Fibroblast of peridontal ligament (primary cell): ENCODE measurements at regions not wholly inside any gene's neighbourhood (a gene's known extent, or its start where the extent isn't known, plus 50 kb on each side); places are given as distances from the start of the nearest gene placed in this dataset.

Experiments
- DNase-seq: peaks from one replicate; pipeline ENCODE4 v3.0.0-alpha.2; 2010; ENCODE audit errors: extremely low read depth

- no peak for DNase-seq
Measured at GRCh38 chr18:39998317-39998716, 1956.7 kb upstream of the PIK3C3 start.

- no peak for DNase-seq
Measured at GRCh38 chr18:39994498-39994897, 1960.5 kb upstream of the PIK3C3 start.

- no peak for DNase-seq
Measured at GRCh38 chr18:39991696-39992265, 1963.3 kb upstream of the PIK3C3 start.

GRCh38 chr18:39990540-39990939, 1964.5 kb upstream of the PIK3C3 start:
- no peak for DNase-seq

GRCh38 chr18:39976771-39977170, 1978.3 kb upstream of the PIK3C3 start:
- no peak for DNase-seq

GRCh38 chr18:39972521-39972920, 1982.5 kb upstream of the PIK3C3 start:
- no peak for DNase-seq

- no peak for DNase-seq
Measured at GRCh38 chr18:39969803-39970494, 1985.1 kb upstream of the PIK3C3 start.

- no peak for DNase-seq
Measured at GRCh38 chr18:39966275-39966674, 1988.8 kb upstream of the PIK3C3 start.

GRCh38 chr18:39962546-39962945, 1992.5 kb upstream of the PIK3C3 start:
- no peak for DNase-seq

- DNase-seq, result no peak
Measured at GRCh38 chr18:39960550-39960949, 1994.5 kb upstream of the PIK3C3 start.

- DNase-seq, result no peak
Measured at GRCh38 chr18:39959839-39960238, 1995.2 kb upstream of the PIK3C3 start.

GRCh38 chr18:39958876-39959275, 1996.2 kb upstream of the PIK3C3 start:
- DNase-seq, result no peak

GRCh38 chr18:39952816-39953215, 2002.2 kb upstream of the PIK3C3 start:
- DNase-seq, result no peak

- no peak for DNase-seq
Measured at GRCh38 chr18:39951142-39951720, 2003.8 kb upstream of the PIK3C3 start.

GRCh38 chr18:39946623-39947061, 2008.4 kb upstream of the PIK3C3 start:
- peak; percentile 2 for DNase-seq

- no peak for DNase-seq
Measured at GRCh38 chr18:39945076-39945475, 2010.0 kb upstream of the PIK3C3 start.

GRCh38 chr18:39942702-39943101, 2012.3 kb upstream of the PIK3C3 start:
- DNase-seq, result no peak

GRCh38 chr18:39938676-39939608, 2016.1 kb upstream of the PIK3C3 start:
- no peak for DNase-seq

- no peak for DNase-seq
Measured at GRCh38 chr18:39935598-39935997, 2019.4 kb upstream of the PIK3C3 start.

GRCh38 chr18:39918847-39919246, 2036.2 kb upstream of the PIK3C3 start:
- no peak for DNase-seq

GRCh38 chr18:39913672-39914366, 2041.2 kb upstream of the PIK3C3 start:
- no peak for DNase-seq

- no peak for DNase-seq
Measured at GRCh38 chr18:39911716-39912115, 2043.3 kb upstream of the PIK3C3 start.
